Spleen (tissue), 11 donors: ENCODE measurements at regions not wholly inside any gene's neighbourhood (a gene's known extent, or its start where the extent isn't known, plus 50 kb on each side); places are given as distances from the start of the nearest gene placed in this dataset.

Experiments
- DNase-seq: peaks from one replicate; pipeline ENCODE4 v3.0.0-alpha.2; 2020
- H3K27ac ChIP-seq, 8 donors: fragments of 200-600 bp; sonication (generic) in 7 of 8; 1 replicate in 4 of 8; 2 replicates in 4 of 8; pipeline versions ENCODE4 v1.5.0 to v1.8.0; 2016 to 2021; ENCODE audit warnings: inconsistent platforms in 4 of 8, mild to moderate bottlenecking in 4 of 8, moderate library complexity in 1 of 8
- H3K27me3 ChIP-seq, 7 donors: fragments of 200-600 bp; sonication (generic) in 6 of 7; replicated peaks in 1 of 7; 1 replicate in 4 of 7; 2 replicates in 3 of 7; pipeline versions ENCODE4 v1.5.0 to v1.8.0; 2016 to 2021; ENCODE audit warnings: inconsistent platforms in 3 of 7, mild to moderate bottlenecking in 1 of 7
- H3K36me3 ChIP-seq, 6 donors: fragments of 200-600 bp; sonication (generic) in 5 of 6; 1 replicate in 4 of 6; 2 replicates in 2 of 6; pipeline versions ENCODE4 v1.5.0 to v1.8.0; 2016 to 2021; ENCODE audit warnings: inconsistent platforms in 2 of 6
- H3K4me1 ChIP-seq, 6 donors: fragments of 200-600 bp; sonication (generic) in 5 of 6; 1 replicate in 3 of 6; 2 replicates in 3 of 6; pipeline versions ENCODE4 v1.5.0 to v1.8.0; 2016 to 2021; ENCODE audit warnings: inconsistent platforms in 3 of 6
- H3K4me3 ChIP-seq, 8 donors: fragments of 200-600 bp; sonication (generic) in 7 of 8; 1 replicate in 4 of 8; 2 replicates in 4 of 8; pipeline versions ENCODE4 v1.5.0 to v1.8.0; 2016 to 2021; ENCODE audit warnings: inconsistent platforms in 4 of 8, mild to moderate bottlenecking in 4 of 8, moderate library complexity in 2 of 8
- H3K9me3 ChIP-seq, 8 donors: fragments of 200-600 bp; sonication (generic) in 7 of 8; 1 replicate in 4 of 8; 2 replicates in 4 of 8; pipeline versions ENCODE4 v1.5.0 to v1.8.0; 2016 to 2021; ENCODE audit warnings: inconsistent platforms in 4 of 8
- POLR2A ChIP-seq, 3 donors: fragments of 450-650 bp; IDR thresholded peaks; one replicate each; pipeline ENCODE4 v1.5.1; 2017; ENCODE audit warnings: antibody characterized with exemption in 3 of 3, mild to moderate bottlenecking in 1 of 3
- POLR2AphosphoS5 ChIP-seq, 3 donors: sonication (generic); formaldehyde crosslinking; IDR thresholded peaks; one replicate each; pipeline ENCODE4 v1.5.1; 2017; ENCODE audit warnings: antibody characterized with exemption in 3 of 3
- WGBS, 5 donors: extraction: QIAGEN DNeasy Blood & Tissue Kit in 3 of 5; methylation state at CpG; one replicate each; pipeline versions ENCODE4 v1.1.5 to v1.1.7; 2013 to 2018; 5-methylcytosine and 5-hydroxymethylcytosine counted together
- intact Hi-C: fragments of 100-400 bp; cut with DNase I; formaldehyde crosslinking; loops from one replicate; pipeline ENCODE4 v1.15.0; 2023; ENCODE audit warnings: low total_unique reads
- TF ChIP-seq, protein P1 (sequence below), 11 experiments: fragments of 200-600 bp in 7 of 11; fragments of 450-650 bp in 4 of 11; sonication (generic) in 4 of 11; IDR thresholded peaks in 8 of 11; conservative IDR thresholded peaks in 3 of 11; 1 replicate in 7 of 11; 2 replicates in 4 of 11; pipeline versions ENCODE4 v1.4.0 to v1.8.0; 2016 to 2021; ENCODE audit warnings: antibody characterized with exemption in 11 of 11, inconsistent platforms in 4 of 11, mild to moderate bottlenecking in 1 of 11
- donor health status: healthy with polysubstance abuse.
- donor health status: DM: no; HTN: no; CAD: no; lungs with moderate emphysema.
- donor health status: DM: no; HTN: no; CAD: no.
- donor health status: Bipolar disorder and iron deficiency.
- donor health status: healthy.
- donor health status: DM: no; HTN: no; CAD: no.
- donor health status: DM: yes; HTN: yes; CAD: no.

DNA sequence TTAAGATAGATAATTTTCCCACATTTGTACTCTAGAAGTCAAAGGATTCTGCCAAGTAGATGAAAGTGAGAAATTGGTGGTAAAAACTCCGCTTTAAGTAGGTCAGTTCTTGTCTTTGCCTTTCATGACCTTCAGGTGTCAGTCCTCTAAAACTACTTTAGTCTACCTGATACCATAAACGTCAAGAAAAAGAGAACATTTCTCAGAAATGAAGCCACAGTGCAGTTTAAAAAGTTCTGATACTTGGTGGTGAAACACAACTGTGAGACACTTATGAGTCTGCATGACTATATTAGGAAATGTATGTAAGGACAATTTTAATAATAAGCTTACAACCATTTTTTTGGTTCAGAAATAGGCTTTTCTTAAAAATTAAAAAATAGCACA is 583.3 kb downstream of the SATB2 start:
- WGBS, 5 donors: 69 to 82% (median 70%) methylated on average over 2 of the region's 2 CpGs
- no peak overlapping the region for H3K27ac ChIP-seq
- H3K27me3 ChIP-seq: no peaks in the 10 kb centered on the region
- H3K4me3 ChIP-seq: no peak overlapping the region
- intact Hi-C loops: no loop called here
- H3K4me1 ChIP-seq: no peaks in the 10 kb centered on the region
- DNase-seq: no peak
- peaks cover 0 to 4% (median 0%) of the 10 kb centered on the region in 8 donors for H3K9me3 ChIP-seq
- TF ChIP-seq, protein P1, sequence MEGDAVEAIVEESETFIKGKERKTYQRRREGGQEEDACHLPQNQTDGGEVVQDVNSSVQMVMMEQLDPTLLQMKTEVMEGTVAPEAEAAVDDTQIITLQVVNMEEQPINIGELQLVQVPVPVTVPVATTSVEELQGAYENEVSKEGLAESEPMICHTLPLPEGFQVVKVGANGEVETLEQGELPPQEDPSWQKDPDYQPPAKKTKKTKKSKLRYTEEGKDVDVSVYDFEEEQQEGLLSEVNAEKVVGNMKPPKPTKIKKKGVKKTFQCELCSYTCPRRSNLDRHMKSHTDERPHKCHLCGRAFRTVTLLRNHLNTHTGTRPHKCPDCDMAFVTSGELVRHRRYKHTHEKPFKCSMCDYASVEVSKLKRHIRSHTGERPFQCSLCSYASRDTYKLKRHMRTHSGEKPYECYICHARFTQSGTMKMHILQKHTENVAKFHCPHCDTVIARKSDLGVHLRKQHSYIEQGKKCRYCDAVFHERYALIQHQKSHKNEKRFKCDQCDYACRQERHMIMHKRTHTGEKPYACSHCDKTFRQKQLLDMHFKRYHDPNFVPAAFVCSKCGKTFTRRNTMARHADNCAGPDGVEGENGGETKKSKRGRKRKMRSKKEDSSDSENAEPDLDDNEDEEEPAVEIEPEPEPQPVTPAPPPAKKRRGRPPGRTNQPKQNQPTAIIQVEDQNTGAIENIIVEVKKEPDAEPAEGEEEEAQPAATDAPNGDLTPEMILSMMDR (IDR thresholded peaks at IDR 0.05 in 8 of 11, conservative IDR thresholded peaks at IDR 0.05 in 3 of 11): no peak
- TF ChIP-seq POLR2A (IDR thresholded peaks at IDR 0.05) (no peak), POLR2AphosphoS5 (IDR thresholded peaks at IDR 0.05) (no peak)
- no peaks in the 10 kb centered on the region for H3K36me3 ChIP-seq

DNA sequence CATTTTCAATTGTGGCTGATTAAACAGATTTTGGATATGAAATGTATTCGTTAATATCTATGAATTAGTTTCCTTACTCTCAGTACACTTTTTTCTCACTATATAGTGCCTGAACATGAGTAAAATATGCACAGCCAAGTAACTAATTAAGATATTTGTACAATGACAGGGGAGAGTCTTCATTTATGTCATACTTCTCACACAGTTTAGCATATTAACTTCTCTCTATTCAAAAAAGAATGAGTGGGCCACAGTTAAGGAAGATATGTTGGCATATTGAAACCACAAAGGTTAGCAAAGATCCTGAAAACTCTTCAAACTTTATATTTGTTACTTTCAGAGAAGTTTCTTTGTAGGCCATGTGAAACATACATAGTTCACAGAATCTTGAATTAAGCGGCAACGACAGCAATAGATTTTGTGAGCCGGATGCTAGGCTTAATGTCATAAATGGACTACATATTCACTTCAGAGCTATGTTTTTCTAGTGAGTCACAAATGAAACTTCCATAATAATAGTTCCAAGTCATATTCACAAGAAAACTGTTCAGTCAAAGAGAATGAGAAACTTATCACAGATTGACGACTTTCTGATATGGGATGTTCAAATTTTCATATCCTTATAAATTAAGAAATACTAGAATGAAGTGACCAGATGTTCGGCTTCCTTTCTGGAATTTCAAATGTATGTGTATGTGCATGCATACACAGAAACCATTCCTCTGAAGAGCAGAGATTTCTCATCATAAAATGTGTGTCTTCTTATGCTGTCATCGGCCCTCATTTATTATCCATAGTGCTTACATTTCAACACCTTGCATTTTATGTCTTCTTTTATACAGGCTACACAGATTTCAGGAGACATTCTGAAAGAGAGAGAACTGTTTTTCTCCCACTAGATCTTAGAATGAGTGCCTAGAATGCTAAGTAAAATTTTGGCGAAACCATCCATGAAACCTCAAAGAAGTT is 584.0 kb downstream of the SATB2 start:
- Histone ChIP-seq H3K27ac (no peak overlapping the region), H3K36me3 (no peaks in the 10 kb centered on the region), H3K4me3 (no peak overlapping the region), H3K9me3 (peaks cover 0 to 11% (median 0%) of the 10 kb centered on the region in 8 donors), H3K4me1 (no peaks in the 10 kb centered on the region), H3K27me3 (no peaks in the 10 kb centered on the region)
- 85 to 92% (median 88%) methylated on average over 8 of the region's 8 CpGs for WGBS, 5 donors
- DNase-seq: no peak
- intact Hi-C loops: no loop called here
- no peak for TF ChIP-seq POLR2AphosphoS5 (IDR thresholded peaks at IDR 0.05)
- TF ChIP-seq, protein P1 (IDR thresholded peaks at IDR 0.05 in 8 of 11, conservative IDR thresholded peaks at IDR 0.05 in 3 of 11): no peak
- TF ChIP-seq POLR2A (IDR thresholded peaks at IDR 0.05): no peak

DNA sequence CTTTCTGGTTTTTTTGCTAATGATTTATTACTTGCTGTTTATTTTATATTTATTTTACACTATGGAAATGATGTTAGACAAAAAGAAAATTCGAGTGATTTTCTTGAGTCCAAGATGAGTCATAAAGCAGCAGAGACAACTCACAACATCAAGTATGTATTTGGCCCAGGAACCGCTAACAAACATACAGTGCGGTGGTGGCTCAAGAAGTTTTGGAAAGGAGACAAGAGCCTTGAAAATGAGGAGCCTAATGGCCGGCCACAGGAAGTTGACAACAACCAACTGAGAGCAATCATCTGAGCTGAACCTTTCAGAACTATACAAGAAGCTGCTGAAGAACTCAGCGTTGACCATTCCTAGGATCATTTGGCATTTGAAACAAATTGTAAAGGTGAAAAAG is 594.1 kb downstream of the SATB2 start:
- TF ChIP-seq POLR2A (IDR thresholded peaks at IDR 0.05) (no peak), POLR2AphosphoS5 (IDR thresholded peaks at IDR 0.05) (no peak)
- TF ChIP-seq, protein P1 (IDR thresholded peaks at IDR 0.05 in 8 of 11, conservative IDR thresholded peaks at IDR 0.05 in 3 of 11): no peak
- DNase-seq: no peak
- WGBS, 5 donors: 74 to 79% (median 78%) methylated on average over 5 of the region's 5 CpGs
- intact Hi-C loops: no loop called here
- Histone ChIP-seq H3K4me1 (no peaks in the 10 kb centered on the region), H3K4me3 (no peak overlapping the region), H3K27ac (no peak overlapping the region), H3K9me3 (peaks cover 0 to 16% (median 14%) of the 10 kb centered on the region in 8 donors), H3K36me3 (no peaks in the 10 kb centered on the region), H3K27me3 (no peaks in the 10 kb centered on the region)

- H3K36me3 ChIP-seq: no peaks in the 10 kb centered on the region
- TF ChIP-seq POLR2AphosphoS5 (IDR thresholded peaks at IDR 0.05): no peak
- TF ChIP-seq POLR2A (IDR thresholded peaks at IDR 0.05): no peak
- TF ChIP-seq, protein P1 (IDR thresholded peaks at IDR 0.05 in 8 of 11, conservative IDR thresholded peaks at IDR 0.05 in 3 of 11): no peak
- H3K27me3 ChIP-seq: no peaks in the 10 kb centered on the region
- intact Hi-C loops: no loop called here
- 92 to 95% (median 93%) methylated on average over 2 of the region's 2 CpGs for WGBS, 5 donors
- H3K9me3 ChIP-seq: peaks cover 0 to 39% (median 29%) of the 10 kb centered on the region in 8 donors
- no peak for DNase-seq
- no peak overlapping the region for H3K4me3 ChIP-seq
- no peaks in the 10 kb centered on the region for H3K4me1 ChIP-seq
- no peak overlapping the region for H3K27ac ChIP-seq
These were observed 596.7 kb downstream of the SATB2 start for GRCh38 chr2:198861080-198861479.
